HG03460 (cell line): ENCODE measurements at regions not wholly inside any gene's neighbourhood (a gene's known extent, or its start where the extent isn't known, plus 50 kb on each side); places are given as distances from the start of the nearest gene placed in this dataset.
"Not testable (repeated sequence)": the region's sequence is repeated elsewhere in the genome, so short reads cannot be mapped to it uniquely, and the experiment has no call there.

Source experiments
- ATAC-seq: cut with Tn5 transposase; IDR thresholded peaks from one replicate; pipeline ENCODE4 v1.9.1; 2021; ENCODE audit not compliant: unreplicated experiment

- no peak for ATAC-seq
Observed at GRCh38 chr11:87572881-87573280, 535.1 kb downstream of the TMEM135 start.

- no peak for ATAC-seq
Observed at GRCh38 chr11:87560352-87560751, 522.6 kb downstream of the TMEM135 start.

GRCh38 chr11:87559852-87560251 lies 522.1 kb downstream of the TMEM135 start:
- not testable (repeated sequence) for ATAC-seq

GRCh38 chr11:87555101-87555500 lies 517.4 kb downstream of the TMEM135 start:
- no peak for ATAC-seq

- no peak for ATAC-seq
Observed at GRCh38 chr11:87548797-87549196, 511.1 kb downstream of the TMEM135 start.

- ATAC-seq: no peak
Observed at GRCh38 chr11:87545858-87546257, 508.1 kb downstream of the TMEM135 start.

- ATAC-seq: no peak
Observed at GRCh38 chr11:87539596-87539995, 501.9 kb downstream of the TMEM135 start.

GRCh38 chr11:87536565-87536964 lies 498.8 kb downstream of the TMEM135 start:
- ATAC-seq: no peak

GRCh38 chr11:87536016-87536415 lies 498.3 kb downstream of the TMEM135 start:
- ATAC-seq: no peak

GRCh38 chr11:87535513-87535912 lies 497.8 kb downstream of the TMEM135 start:
- no peak for ATAC-seq

- ATAC-seq: not testable (repeated sequence)
Observed at GRCh38 chr11:87531835-87532234, 494.1 kb downstream of the TMEM135 start.

GRCh38 chr11:87529486-87529885 lies 491.8 kb downstream of the TMEM135 start:
- ATAC-seq: no peak

GRCh38 chr11:87528752-87529151 lies 491.0 kb downstream of the TMEM135 start:
- no peak for ATAC-seq

- no peak for ATAC-seq
Observed at GRCh38 chr11:87523276-87523675, 485.5 kb downstream of the TMEM135 start.

GRCh38 chr11:87518266-87518665 lies 480.5 kb downstream of the TMEM135 start:
- no peak for ATAC-seq

- no peak for ATAC-seq
Observed at GRCh38 chr11:87517351-87517750, 479.6 kb downstream of the TMEM135 start.

GRCh38 chr11:87507722-87508121 lies 470.0 kb downstream of the TMEM135 start:
- ATAC-seq: not testable (repeated sequence)

- not testable (repeated sequence) for ATAC-seq
Observed at GRCh38 chr11:87506946-87507345, 469.2 kb downstream of the TMEM135 start.

GRCh38 chr11:87501388-87501787 lies 463.7 kb downstream of the TMEM135 start:
- ATAC-seq: no peak

GRCh38 chr11:87494936-87495335 lies 457.2 kb downstream of the TMEM135 start:
- ATAC-seq: not testable (repeated sequence)

- not testable (repeated sequence) for ATAC-seq
Observed at GRCh38 chr11:87494026-87494425, 456.3 kb downstream of the TMEM135 start.

- ATAC-seq: no peak
Observed at GRCh38 chr11:87493516-87493915, 455.8 kb downstream of the TMEM135 start.

GRCh38 chr11:87491381-87491780 lies 453.6 kb downstream of the TMEM135 start:
- ATAC-seq: no peak

- ATAC-seq: no peak
Observed at GRCh38 chr11:87490671-87491070, 452.9 kb downstream of the TMEM135 start.
